HG02885 (cell line): ENCODE measurements at regions not wholly inside any gene's neighbourhood (a gene's known extent, or its start where the extent isn't known, plus 50 kb on each side); places are given as distances from the start of the nearest gene placed in this dataset.
"Not testable (repeated sequence)": the region's sequence is repeated elsewhere in the genome, so short reads cannot be mapped to it uniquely, and the experiment has no call there.

ENCODE experiments used
- ATAC-seq: cut with Tn5 transposase; IDR thresholded peaks from one replicate; pipeline ENCODE4 v1.9.1; 2021; ENCODE audit warnings: mild to moderate bottlenecking; ENCODE audit not compliant: unreplicated experiment, poor library complexity

DNA sequence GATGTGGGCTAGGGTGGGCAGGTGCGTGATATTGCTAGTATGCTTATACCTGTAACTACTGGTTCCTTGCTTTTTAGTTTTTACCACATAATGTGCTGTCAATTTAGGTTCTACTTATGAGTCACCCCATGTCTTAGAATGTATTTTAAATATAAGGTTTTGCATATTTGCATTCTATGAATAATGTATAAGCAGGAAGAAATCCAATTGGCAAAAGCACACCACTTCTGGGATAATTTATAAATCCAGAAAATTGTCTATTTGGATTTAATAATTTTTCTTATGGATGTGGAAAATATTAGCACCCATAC is 421.6 kb downstream of the PCDH7 start:
- ATAC-seq: no peak

DNA sequence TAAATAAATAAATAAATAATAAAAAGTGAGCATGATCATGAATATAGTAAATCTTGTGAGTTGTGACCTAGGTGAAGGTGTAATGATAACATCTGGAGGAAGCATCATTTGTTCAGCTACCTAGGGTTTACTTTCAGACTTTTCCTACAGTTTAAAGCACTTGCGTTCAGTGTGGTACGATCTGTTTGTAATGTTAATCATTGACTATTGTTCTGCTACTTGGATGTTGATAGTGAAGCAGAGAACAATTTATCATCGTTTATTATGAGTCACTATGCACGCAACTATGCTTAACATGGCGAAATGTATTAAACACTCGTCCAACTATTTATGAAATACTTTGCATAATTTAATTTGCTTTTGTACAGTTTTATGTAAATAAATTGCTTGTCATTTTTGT is 426.2 kb downstream of the PCDH7 start:
- no peak for ATAC-seq

DNA sequence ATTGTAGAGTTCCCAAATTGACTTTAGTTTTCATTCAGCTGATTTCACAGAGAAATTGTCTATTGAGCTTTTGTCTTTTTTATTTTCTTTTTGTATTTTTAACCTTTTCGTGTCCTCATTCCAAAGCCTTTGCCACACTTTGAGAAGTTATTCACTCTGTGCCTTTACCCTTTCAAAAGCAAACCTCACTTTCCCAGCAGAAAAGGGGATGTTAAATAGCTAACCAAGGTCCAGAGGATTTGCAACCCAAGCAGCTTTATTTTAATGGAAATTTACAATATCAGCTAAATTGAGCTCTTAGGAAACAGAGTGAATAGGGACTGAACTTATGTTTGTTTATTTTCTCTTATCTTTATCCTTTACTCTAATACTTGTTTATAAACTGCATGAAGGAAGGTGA is 428.8 kb downstream of the PCDH7 start:
- no peak for ATAC-seq

DNA sequence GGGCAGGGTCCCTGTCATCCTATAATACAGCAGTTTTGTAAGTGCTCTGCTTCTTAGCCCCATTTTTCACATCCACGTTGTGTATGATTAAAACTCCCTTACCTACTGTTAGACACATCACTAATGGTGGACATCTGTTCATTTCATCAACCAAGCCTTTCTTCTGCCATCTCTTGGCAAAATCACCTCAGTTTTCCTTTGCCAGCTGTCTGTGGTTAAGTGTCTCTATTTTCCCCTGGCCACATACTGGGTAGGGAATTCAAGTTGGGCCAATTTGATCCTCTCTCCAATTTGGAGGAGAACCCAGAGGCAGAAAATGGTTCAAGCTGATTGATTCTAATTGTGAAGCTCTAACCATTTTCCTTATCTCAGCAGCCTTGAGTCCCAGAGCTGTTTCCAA is 436.1 kb downstream of the PCDH7 start:
- ATAC-seq: no peak

DNA sequence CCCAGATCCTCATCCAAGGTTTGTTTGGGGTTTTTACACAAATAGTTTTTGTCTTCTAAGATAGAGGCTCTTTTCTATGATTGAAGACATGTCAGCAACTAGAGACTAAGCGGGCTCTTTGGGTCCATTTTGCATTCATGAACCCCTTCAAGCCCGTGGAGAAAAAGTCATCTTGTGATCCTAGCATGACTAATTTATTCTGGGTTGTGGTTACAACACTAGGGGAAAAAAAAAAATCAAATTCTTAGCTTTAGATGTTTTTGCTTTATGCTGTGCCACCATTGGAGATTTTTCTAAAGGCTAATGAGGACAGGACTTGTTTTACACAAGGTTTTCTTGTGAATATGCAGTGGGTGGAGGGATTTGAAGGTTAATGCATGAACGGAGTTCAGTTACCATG is 440.0 kb downstream of the PCDH7 start:
- no peak for ATAC-seq

DNA sequence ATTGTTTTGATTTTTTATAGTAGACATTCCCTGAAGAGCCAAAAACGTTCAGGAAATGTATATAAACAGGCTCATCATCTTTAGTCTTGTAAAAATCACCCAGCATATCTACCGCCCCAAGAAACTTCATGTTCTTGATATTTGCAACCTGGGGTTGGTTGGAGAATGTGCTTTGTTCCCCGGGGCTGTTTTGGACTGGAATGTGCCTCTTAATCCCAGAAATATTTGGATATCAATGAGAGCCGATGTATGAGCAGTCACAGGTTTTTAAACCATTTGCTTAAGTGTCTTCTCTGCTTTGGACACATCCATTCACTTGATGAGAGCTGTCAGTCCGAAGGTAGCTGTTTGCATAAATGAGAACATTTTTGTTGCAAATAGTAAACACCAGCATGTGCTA is 449.7 kb downstream of the PCDH7 start:
- no peak for ATAC-seq

DNA sequence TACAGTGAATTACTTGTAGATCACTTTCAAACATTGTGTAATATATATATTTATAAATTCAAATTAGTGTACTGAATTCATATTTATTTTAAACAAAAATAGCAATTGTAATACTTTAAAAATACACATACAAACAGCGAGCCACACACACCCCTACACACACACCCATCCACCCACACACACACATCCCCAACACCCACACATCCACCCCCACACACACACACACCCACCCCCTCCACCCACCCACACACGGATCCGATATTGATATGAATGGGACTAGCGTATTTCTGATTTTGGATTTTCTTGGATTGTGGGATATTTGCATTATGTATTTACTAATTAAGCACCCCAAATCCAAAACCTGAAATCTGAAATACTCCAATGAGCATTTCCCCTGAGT is 451.2 kb downstream of the PCDH7 start:
- ATAC-seq: no peak

DNA sequence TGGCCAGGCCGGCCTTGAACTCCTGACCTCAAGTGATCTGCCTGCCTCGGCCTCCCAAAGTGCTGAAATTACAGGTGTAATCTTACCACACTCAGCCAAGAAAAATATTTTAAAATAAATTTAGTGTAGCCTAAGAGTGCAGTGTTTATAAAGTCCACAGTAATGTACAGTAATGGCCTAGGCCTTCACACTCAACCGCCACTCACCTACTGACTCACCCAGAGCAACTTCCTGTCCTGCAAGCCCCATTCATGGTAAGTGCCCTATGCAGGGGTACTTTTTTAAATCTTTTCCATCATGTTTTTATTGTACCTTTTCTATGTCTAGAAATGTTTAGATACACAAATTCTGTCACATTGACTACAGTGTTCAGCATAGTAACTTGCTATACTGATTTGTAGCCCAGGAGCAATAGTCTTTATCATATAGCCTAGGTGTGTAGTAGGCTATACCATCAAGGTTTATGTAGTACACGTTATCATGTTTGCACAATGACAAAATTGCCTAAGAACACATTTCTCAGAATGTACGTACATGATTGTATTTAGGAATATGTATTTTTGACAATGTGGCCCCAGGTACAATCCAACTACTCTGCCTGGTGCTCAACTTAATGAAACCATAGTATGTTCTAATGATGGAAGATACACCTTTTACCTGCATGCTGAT is 455.2 kb downstream of the PCDH7 start:
- no peak for ATAC-seq

DNA sequence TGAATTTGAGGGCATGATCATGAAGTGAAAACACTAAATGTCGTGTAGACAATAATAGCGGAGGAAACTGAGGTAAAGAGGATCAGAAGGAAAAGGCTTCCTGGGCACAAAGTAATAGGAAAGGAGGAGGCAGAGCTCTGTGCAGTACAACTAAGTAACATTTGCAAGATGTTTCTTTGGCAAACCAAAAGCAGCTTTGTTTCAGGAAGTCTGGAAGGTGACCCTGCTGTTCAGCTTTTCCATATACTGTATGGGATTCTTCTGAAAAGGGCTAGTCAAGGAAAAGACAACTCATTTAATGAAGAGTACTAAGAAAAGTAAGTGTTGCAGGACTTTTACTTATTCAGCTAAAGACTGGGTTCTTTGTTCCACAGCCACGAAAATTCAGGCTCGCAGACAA is 463.1 kb downstream of the PCDH7 start:
- ATAC-seq: no peak

DNA sequence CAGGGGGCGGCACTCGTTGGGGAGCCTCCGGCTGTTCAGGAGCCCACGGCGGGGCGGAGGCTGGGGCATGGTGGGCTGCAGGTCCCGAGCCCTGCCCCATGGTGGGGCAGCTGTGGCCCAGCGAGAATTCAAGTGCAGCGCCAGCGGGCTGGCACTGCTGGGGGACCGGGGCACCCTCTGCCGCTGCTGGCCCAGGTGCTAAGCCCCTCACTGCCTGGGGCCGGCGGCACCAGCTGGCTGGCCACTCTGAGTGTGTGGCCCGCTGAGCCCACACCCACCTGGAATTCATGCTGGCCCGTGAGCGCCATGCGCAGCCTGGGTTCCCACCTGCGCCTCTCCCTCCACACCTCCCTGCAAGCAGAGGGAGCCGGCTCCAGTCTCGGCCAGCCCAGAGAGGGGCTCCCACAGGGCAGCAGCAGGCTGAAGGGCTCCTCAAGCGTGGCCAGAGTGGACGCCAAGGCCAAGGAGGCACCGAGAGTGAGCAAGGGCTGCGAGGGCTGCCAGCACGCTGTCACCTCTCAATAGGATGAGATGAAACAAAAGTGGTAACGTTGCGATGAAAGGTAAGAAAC is 464.9 kb downstream of the PCDH7 start:
- ATAC-seq: no peak

DNA sequence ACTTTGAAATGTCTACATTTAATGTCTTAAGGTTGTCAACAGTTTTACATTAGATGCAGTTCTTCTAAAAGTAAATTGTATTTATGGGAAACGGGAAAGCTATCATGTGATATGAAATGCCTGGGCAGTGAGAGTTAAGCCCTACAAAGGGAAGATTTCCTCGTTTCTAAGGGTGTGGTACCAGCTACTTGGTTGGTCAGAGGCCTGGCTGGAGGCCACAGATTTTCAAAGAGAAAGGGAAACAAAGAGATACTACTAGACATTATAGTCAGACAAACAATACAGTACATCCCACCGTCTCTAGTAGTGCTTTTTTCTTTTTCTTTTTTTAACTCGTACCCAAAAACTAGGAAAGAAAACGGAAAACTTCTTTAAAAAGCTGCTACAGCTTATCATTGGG is 467.8 kb downstream of the PCDH7 start:
- no peak for ATAC-seq

DNA sequence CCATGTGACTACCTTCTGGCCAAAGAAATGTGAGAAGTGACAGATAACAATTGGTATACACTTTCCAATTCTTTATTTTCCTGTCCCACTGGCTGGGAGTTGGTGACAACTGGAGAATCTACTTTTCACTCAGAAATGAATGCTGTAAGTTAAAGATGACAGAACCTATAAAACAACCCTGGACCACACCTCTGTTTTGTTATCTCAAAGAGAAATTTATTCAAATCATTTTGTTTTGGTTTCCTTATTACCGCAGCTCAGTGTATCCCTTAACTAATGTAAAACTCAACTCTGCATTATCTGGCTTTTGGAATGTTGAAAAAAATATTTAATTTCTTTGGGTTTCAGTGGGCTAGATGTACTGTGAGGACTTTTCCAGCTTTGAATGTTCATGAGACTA is 469.8 kb downstream of the PCDH7 start:
- no peak for ATAC-seq

DNA sequence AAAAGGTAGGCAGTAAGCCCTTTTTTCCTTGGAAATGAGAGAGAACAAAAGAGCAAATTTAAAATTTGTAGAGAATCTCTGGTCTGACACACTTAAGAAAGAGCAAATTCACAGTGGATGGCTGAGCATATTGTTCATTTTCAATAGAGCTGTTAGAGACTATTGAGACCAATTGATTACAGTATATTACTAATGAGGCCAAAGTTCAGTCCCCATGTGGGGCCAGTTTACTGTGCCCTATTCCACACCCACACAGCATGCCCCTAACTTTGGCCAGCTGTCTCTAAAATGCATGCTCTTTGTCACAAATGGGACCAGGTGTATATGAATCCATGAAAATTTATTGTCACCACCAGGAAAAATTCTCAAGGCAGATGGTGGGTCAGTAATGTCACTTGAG is 470.5 kb downstream of the PCDH7 start:
- ATAC-seq: no peak

DNA sequence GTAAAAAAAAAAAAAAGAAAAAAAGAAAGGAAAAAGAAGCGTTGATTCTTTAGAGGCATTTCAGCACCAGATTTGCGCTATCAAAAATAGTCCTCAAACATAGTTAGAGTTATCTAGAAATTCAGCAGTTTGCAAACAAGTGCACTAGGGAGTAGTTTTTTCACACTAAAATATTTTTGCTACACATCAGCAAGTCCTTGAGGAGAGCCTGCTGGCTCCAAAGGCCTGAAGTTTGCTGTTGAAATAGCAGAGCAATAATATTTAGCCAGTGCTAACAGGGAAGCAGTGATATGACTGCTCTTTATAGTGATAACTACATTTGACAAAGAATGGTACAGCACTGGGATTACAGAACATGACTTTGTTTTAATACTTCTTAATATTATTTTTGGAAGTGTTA is 472.2 kb downstream of the PCDH7 start:
- no peak for ATAC-seq

DNA sequence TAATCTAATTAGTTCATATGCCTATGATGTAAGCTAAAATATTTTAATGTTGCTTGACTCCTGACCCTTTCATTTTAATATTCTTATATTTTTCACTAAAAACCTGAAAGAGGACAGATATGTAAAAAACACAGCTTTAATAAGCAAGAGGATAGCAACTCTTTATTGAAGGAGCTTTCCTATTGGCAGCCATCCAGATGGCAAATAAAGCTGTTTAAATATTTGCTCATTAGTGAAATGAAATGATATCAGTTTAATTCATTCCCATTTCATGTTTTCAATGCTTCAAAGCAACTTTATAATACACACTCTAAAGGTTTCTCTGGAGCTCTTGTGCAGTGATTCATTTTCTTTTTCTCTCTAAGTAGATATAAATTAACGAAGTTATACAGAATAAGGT is 473.4 kb downstream of the PCDH7 start:
- no peak for ATAC-seq

DNA sequence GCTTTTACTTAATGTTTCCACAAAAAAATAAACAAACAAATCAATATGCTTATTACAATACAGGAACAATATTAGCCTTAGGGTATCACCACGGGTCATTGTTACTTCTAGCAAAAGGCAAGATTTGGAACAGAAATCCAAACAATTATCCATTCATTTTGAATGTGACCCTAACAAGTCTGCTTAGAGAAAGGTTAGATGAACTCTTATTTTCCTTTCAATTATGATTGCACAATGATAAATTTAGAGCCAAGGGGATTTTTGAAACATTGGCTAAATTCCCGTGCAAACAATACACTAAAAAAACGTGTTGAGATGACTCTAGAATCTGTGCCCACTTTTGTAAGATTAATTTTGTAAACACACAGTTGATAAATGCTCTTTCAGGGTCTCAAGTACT is 474.7 kb downstream of the PCDH7 start:
- no peak for ATAC-seq

DNA sequence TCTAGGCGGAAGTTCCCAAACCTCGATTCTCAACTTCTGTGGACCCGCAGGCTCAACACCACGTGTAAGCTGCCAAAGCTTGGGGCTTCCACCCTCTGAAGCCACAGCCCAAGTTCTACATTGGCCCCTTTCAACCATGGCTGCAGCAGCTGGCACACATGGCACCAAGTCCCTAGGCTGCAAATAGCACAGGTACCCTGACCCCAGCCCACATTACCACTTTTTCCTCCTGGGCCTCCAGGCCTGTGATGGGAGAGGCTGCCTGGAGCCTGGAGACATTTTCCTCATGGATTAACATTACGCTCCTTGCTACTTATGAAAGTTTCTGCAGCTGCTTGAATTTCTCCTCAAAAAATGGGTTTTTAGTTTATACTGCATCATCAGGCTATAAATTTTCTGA is 479.5 kb downstream of the PCDH7 start:
- ATAC-seq: no peak

DNA sequence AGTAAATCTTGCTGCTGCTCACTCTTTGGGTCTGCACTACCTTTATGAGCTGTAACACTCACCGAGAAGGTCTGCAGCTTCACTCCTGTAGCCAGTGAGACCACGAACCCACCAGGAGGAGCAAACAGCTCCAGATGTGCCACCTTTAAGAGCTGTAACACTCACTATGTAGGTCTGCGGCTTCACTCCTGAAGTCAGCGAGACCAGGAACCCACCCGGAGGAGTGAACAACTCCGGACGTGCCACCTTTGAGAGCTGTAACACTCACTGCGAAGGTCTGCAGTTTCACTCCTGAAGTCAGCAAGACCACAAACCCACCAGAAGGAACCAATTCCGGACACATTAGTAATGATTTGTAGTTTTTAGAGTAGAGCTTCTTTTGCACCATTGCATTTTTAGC is 481.9 kb downstream of the PCDH7 start:
- not testable (repeated sequence) for ATAC-seq

DNA sequence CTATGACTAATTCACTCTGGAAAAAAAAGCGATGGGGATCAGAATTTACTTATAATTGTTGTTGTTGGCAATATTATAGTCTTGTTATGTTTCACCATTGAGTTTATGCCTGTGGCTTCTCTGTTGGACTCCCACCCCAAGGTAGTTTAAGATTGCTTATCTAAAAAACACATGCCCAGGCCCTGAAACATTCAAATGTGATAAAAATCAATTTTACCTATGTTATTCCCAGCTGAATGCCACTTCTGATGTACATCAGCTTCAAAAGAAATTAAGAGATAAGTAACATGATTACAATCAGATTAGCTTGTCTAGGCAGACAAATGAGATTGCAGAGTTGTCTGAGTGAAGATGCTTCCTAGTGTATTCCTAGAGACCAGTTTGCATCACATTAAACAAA is 484.7 kb downstream of the PCDH7 start:
- no peak for ATAC-seq

DNA sequence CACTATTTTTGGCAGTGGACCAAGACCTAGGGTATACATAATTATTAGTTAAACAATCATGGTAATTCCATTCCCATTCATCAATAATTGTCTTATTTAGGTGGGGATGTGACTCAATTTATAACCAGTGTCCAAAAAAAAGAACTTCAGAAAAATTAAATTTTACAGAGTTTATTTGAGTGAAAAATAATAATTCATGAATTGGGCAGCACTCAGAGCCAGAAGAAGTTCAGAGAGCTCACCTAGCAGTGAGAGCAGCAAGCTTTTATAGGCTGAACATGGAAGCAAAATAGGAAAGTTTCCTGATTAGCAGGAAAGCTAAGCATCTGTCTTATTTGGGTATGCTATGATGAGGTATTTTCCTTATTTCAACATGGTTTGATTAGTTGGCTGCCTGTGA is 500.8 kb downstream of the PCDH7 start:
- ATAC-seq: no peak

DNA sequence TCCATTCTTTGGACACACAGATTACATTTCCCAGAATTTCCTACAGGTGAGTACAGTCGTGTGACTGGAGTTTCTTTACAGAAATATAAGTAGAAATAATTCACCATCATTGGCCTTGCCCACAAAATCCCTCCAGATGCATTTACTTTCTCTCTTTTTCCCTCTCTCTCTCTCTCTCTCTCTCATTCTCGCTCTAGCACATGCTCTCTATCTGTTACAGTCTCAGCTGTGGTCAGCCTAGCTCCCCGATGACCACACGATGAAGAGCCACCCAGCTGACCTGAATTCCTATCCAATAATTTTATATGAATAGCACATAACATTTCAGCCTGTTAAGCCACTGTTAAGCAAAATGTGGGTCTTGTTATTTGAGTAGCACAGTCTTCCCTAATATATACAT is 507.9 kb downstream of the PCDH7 start:
- ATAC-seq: no peak

DNA sequence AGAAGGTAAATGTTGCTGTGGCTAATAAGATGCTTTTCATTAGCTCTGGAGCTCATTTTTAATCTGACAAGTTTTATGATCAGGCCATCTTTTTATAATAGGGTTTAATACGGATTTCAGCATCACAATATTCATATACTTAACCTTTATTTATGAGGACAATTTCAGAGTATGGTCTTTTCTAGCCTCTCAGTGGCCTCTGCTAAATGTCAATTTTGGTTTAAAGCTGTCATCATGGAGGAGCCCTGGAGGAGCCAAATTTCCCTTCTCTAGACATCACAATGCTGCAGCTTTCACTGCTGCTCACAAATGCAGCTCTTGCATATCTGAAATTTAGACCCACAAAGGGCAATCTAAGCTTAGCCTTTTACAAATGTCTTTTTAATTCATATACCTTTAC is 510.4 kb downstream of the PCDH7 start:
- ATAC-seq: no peak

DNA sequence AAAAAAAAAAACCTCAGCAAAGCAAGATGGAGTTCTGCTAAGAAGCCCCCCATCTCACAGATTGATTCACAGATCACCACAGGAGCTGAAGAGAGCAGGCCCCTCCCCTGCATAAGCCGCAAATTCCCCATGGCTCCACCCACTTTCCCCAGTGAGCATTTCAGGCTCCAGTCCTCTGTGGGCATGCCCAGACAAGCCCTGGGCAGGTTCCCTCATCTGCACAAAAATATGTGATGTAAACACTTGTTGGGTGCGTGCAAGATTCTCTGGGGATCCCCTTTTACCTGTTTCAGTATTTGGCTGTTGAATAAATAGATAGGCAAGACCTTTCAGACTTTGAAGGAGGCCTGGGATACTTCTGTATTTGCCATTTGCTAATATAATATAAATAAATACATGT is 514.3 kb downstream of the PCDH7 start:
- peak; percentile 67 for ATAC-seq
